DLD1 (cell line): ENCODE measurements at regions not wholly inside any gene's neighbourhood (a gene's known extent, or its start where the extent isn't known, plus 50 kb on each side); places are given as distances from the start of the nearest gene placed in this dataset.

Source experiments
- in situ Hi-C: cut with HindIII; loops from 2 replicates; pipeline ENCODE4 v1.10.0; 2017; ENCODE audit warnings: low sequenced_read_pairs

- in situ Hi-C loops: no loop called here
Observed at GRCh38 chr10:4733843-4734224, 92.2 kb upstream of the AKR1E2 start.

- in situ Hi-C loops: no loop called here
Observed at GRCh38 chr10:4733150-4733842, 92.7 kb upstream of the AKR1E2 start.

- in situ Hi-C loops: no loop called here
Observed at GRCh38 chr10:4730998-4731397, 95.0 kb upstream of the AKR1E2 start.

- in situ Hi-C loops: no loop called here
Observed at GRCh38 chr10:4725917-4726606, 99.9 kb upstream of the AKR1E2 start.

- in situ Hi-C loops: no loop called here
Observed at GRCh38 chr10:4723860-4724259, 102.1 kb upstream of the AKR1E2 start.

GRCh38 chr10:4721999-4722753 is 103.8 kb upstream of the AKR1E2 start:
- in situ Hi-C loops: no loop called here

GRCh38 chr10:4720463-4720862 is 105.5 kb upstream of the AKR1E2 start:
- in situ Hi-C loops: no loop called here

GRCh38 chr10:4719671-4720070 is 106.3 kb upstream of the AKR1E2 start:
- in situ Hi-C loops: no loop called here

- in situ Hi-C loops: no loop called here
Observed at GRCh38 chr10:4719036-4719435, 107.0 kb upstream of the AKR1E2 start.

GRCh38 chr10:4718544-4718943 is 107.5 kb upstream of the AKR1E2 start:
- in situ Hi-C loops: no loop called here

GRCh38 chr10:4717670-4718069 is 108.3 kb upstream of the AKR1E2 start:
- in situ Hi-C loops: no loop called here

GRCh38 chr10:4710858-4711257 is 115.1 kb upstream of the AKR1E2 start:
- in situ Hi-C loops: no loop called here

- in situ Hi-C loops: no loop called here
Observed at GRCh38 chr10:4708123-4708759, 117.8 kb upstream of the AKR1E2 start.

GRCh38 chr10:4707221-4707620 is 118.8 kb upstream of the AKR1E2 start:
- in situ Hi-C loops: no loop called here

- in situ Hi-C loops: no loop called here
Observed at GRCh38 chr10:4704034-4704545, 121.9 kb upstream of the AKR1E2 start.

GRCh38 chr10:4701016-4701415 is 125.0 kb upstream of the AKR1E2 start:
- in situ Hi-C loops: no loop called here

GRCh38 chr10:4699950-4700730 is 125.9 kb upstream of the AKR1E2 start:
- in situ Hi-C loops: no loop called here

- in situ Hi-C loops: no loop called here
Observed at GRCh38 chr10:4698075-4698474, 127.9 kb upstream of the AKR1E2 start.

- in situ Hi-C loops: no loop called here
Observed at GRCh38 chr10:4696186-4696585, 129.8 kb upstream of the AKR1E2 start.

- in situ Hi-C loops: no loop called here
Observed at GRCh38 chr10:4693967-4694366, 132.0 kb upstream of the AKR1E2 start.
